Keratinocyte (primary cell): ENCODE measurements at regions not wholly inside any gene's neighbourhood (a gene's known extent, or its start where the extent isn't known, plus 50 kb on each side); places are given as distances from the start of the nearest gene placed in this dataset.

Experiments used
- DNase-seq: peaks from one replicate; pipeline ENCODE4 v3.0.0-alpha.2; 2011; ENCODE audit warnings: low read depth, missing footprints, low spot score
- FAIRE-seq: peaks from 2 replicates; lab custom pipeline; 2011; peaks lifted over from hg19 to GRCh38; lab: Jason Lieb, UNC
- H2AFZ ChIP-seq: 2 replicates; pipeline ENCODE4 v1.6.0; 2012; ENCODE audit warnings: low read length, control low read depth, inconsistent platforms; ENCODE audit not compliant: control insufficient read depth
- H3K27ac ChIP-seq: 2 replicates; pipeline ENCODE4 v1.5.1; 2011; ENCODE audit warnings: low read length; ENCODE audit not compliant: control insufficient read depth, insufficient read depth
- H3K27me3 ChIP-seq: 3 replicates; pipeline ENCODE4 v1.6.0; 2011; ENCODE audit warnings: low read length; ENCODE audit not compliant: control insufficient read depth, insufficient read depth; ENCODE audit errors: extremely low read depth
- H3K36me3 ChIP-seq, 2 experiments: 2 replicates in 1 of 2; 3 replicates in 1 of 2; pipeline ENCODE4 v1.5.1; 2011; ENCODE audit warnings: low read length in 2 of 2, mild to moderate bottlenecking in 1 of 2; ENCODE audit not compliant: control insufficient read depth in 2 of 2, insufficient read depth in 2 of 2; ENCODE audit errors: extremely low read depth in 1 of 2
- H3K4me1 ChIP-seq: 3 replicates; pipeline ENCODE4 v1.5.1; 2011; ENCODE audit warnings: low read length; ENCODE audit not compliant: control insufficient read depth, insufficient read depth; ENCODE audit errors: extremely low read depth
- H3K4me2 ChIP-seq: 3 replicates; pipeline ENCODE4 v1.6.0; 2011; ENCODE audit warnings: low read depth, low read length; ENCODE audit not compliant: control insufficient read depth, insufficient read depth; ENCODE audit errors: extremely low read depth
- H3K4me3 ChIP-seq, 3 experiments: fragments of 200-600 bp in 1 of 3; sonication (generic) in 1 of 3; 2 replicates in 2 of 3; 3 replicates in 1 of 3; pipeline ENCODE4 v1.5.1; 2011 to 2016; ENCODE audit warnings: low read length in 3 of 3, mild to moderate bottlenecking in 3 of 3, control low read depth in 2 of 3, inconsistent platforms in 1 of 3, low read depth in 1 of 3, mixed read lengths in 1 of 3, mixed run types in 1 of 3, moderate library complexity in 1 of 3; ENCODE audit not compliant: control insufficient read depth in 2 of 3, insufficient read depth in 2 of 3; ENCODE audit errors: extremely low read depth in 1 of 3
- H3K79me2 ChIP-seq: 2 replicates; pipeline ENCODE4 v1.6.0; 2012; ENCODE audit warnings: low read length; ENCODE audit not compliant: control insufficient read depth, insufficient read depth
- H3K9ac ChIP-seq: 3 replicates; pipeline ENCODE4 v1.6.0; 2011; ENCODE audit warnings: low read length; ENCODE audit not compliant: control insufficient read depth, insufficient read depth; ENCODE audit errors: extremely low read depth
- H3K9me1 ChIP-seq: 3 replicates; pipeline ENCODE4 v1.6.0; 2011; ENCODE audit warnings: low read length; ENCODE audit not compliant: control insufficient read depth, insufficient read depth; ENCODE audit errors: extremely low read depth
- H3K9me3 ChIP-seq: 2 replicates; pipeline ENCODE4 v1.5.1; 2012; ENCODE audit warnings: low read depth, low read length; ENCODE audit not compliant: control insufficient read depth
- H4K20me1 ChIP-seq: 3 replicates; pipeline ENCODE4 v1.6.0; 2011; ENCODE audit warnings: low read length; ENCODE audit not compliant: control insufficient read depth, insufficient read depth; ENCODE audit errors: extremely low read depth
- CTCF ChIP-seq, 3 experiments: IDR thresholded peaks in 1 of 3; conservative IDR thresholded peaks in 1 of 3; optimal IDR thresholded peaks in 1 of 3; 2 replicates in 2 of 3; 3 replicates in 1 of 3; pipeline versions ENCODE3 to v1.5.1; 2011; ENCODE audit warnings: low read length in 3 of 3, mild to moderate bottlenecking in 3 of 3, moderate library complexity in 2 of 3, control low read depth in 1 of 3, inconsistent platforms in 1 of 3; ENCODE audit not compliant: insufficient read depth in 2 of 3; ENCODE audit errors: extremely low read depth in 1 of 3
- EZH2 ChIP-seq: IDR thresholded peaks from one replicate; pipeline ENCODE4 v1.6.1; 2012; ENCODE audit warnings: inconsistent platforms, mild to moderate bottlenecking, low read length, moderate library complexity
- dilution Hi-C: fragments of 300-500 bp; cut with MboI; formaldehyde crosslinking; loops from one replicate; pipeline ENCODE4 v1.7.0; 2020; ENCODE audit warnings: low sequenced_read_pairs; ENCODE audit not compliant: extremely low pct_ligation_motif_present

GRCh38 chr5:4570047-4570995 is 569.8 kb upstream of the ADAMTS16 start:
- H3K36me3 ChIP-seq = no peaks in the 10 kb centered on the region
- FAIRE-seq = no peak
- H3K4me2 ChIP-seq = no peak overlapping the region
- H3K4me3 ChIP-seq = no peak overlapping the region
- no peaks in the 10 kb centered on the region for H4K20me1 ChIP-seq
- dilution Hi-C loops = no loop called here
- H3K4me1 ChIP-seq = peaks cover 14% of the 10 kb centered on the region
- no peaks in the 10 kb centered on the region for H3K79me2 ChIP-seq
- H3K27me3 ChIP-seq = no peaks in the 10 kb centered on the region
- no peak overlapping the region for H3K27ac ChIP-seq
- no peak overlapping the region for H2AFZ ChIP-seq
- H3K9me3 ChIP-seq = no peaks in the 10 kb centered on the region
- no peak overlapping the region for H3K9ac ChIP-seq
- DNase-seq = no peak
- TF ChIP-seq CTCF (optimal IDR thresholded peaks at IDR 0.05 in 1 of 3, IDR thresholded peaks at IDR 0.05 in 1 of 3, conservative IDR thresholded peaks at IDR 0.05 in 1 of 3; ENCODE audit: extremely low read depth in 1 of 3, insufficient read depth in 2 of 3, low read length in 3 of 3) (no peak), EZH2 (no peak)
- H3K9me1 ChIP-seq = no peaks in the 10 kb centered on the region

GRCh38 chr5:4571248-4571948 is 568.7 kb upstream of the ADAMTS16 start:
- Histone ChIP-seq H3K27me3 (no peaks in the 10 kb centered on the region), H3K4me3 (no peak overlapping the region), H3K4me2 (no peak overlapping the region), H3K9me1 (no peaks in the 10 kb centered on the region), H3K9ac (no peak overlapping the region), H3K79me2 (no peaks in the 10 kb centered on the region), H3K36me3 (no peaks in the 10 kb centered on the region), H3K27ac (no peak overlapping the region), H3K9me3 (no peaks in the 10 kb centered on the region), H4K20me1 (no peaks in the 10 kb centered on the region), H2AFZ (no peak overlapping the region), H3K4me1 (peaks cover 19% of the 10 kb centered on the region)
- no peak for TF ChIP-seq CTCF (optimal IDR thresholded peaks at IDR 0.05 in 1 of 3, IDR thresholded peaks at IDR 0.05 in 1 of 3, conservative IDR thresholded peaks at IDR 0.05 in 1 of 3; ENCODE audit: extremely low read depth in 1 of 3, insufficient read depth in 2 of 3, low read length in 3 of 3)
- DNase-seq (no peak), FAIRE-seq (no peak)
- dilution Hi-C loops = no loop called here
